ENCODE measurements at regions not wholly inside any gene's neighbourhood (a gene's known extent, or its start where the extent isn't known, plus 50 kb on each side); places are given as distances from the start of the nearest gene placed in this dataset.
A peak's percentile ranks its signal among the peaks of the same experiment; 100 is the strongest.

- DNase-seq, result peak in 1 of 3 donors; percentile 38
These were observed 108.9 kb upstream of the NCAM1 start for GRCh38 chr11:112852143-112852866.

- DNase-seq, result no peak
These were observed 105.1 kb upstream of the NCAM1 start for GRCh38 chr11:112856133-112856532.

GRCh38 chr11:112856591-112856990 is 104.6 kb upstream of the NCAM1 start:
- no peak for DNase-seq

- DNase-seq, result no peak
These were observed 102.8 kb upstream of the NCAM1 start for GRCh38 chr11:112858289-112859023.

GRCh38 chr11:112859787-112860186 is 101.4 kb upstream of the NCAM1 start:
- DNase-seq, result no peak

GRCh38 chr11:112861356-112861755 is 99.9 kb upstream of the NCAM1 start:
- no peak for DNase-seq

GRCh38 chr11:112863305-112863704 is 97.9 kb upstream of the NCAM1 start:
- DNase-seq, result peak in 1 of 3 donors; percentile 32

- DNase-seq, result no peak
These were observed 96.5 kb upstream of the NCAM1 start for GRCh38 chr11:112864672-112865071.

GRCh38 chr11:112871909-112872500 is 89.2 kb upstream of the NCAM1 start:
- no peak for DNase-seq

- no peak for DNase-seq
These were observed 86.2 kb upstream of the NCAM1 start for GRCh38 chr11:112874980-112875379.

- DNase-seq, result peak in 1 of 3 donors; percentile 13
These were observed 83.6 kb upstream of the NCAM1 start for GRCh38 chr11:112877581-112877980.

- DNase-seq, result peak; percentile 59 to 71 (median 61)
These were observed 83.1 kb upstream of the NCAM1 start for GRCh38 chr11:112878033-112878601.

- no peak for DNase-seq
These were observed 80.7 kb upstream of the NCAM1 start for GRCh38 chr11:112880495-112880894.

- DNase-seq, result peak; percentile 58 to 85 (median 83)
These were observed 79.8 kb upstream of the NCAM1 start for GRCh38 chr11:112881461-112881860.

- DNase-seq, result peak in 1 of 3 donors; percentile 32
These were observed 78.5 kb upstream of the NCAM1 start for GRCh38 chr11:112882494-112883381.

- peak in 1 of 3 donors; percentile 43 for DNase-seq
These were observed 77.0 kb upstream of the NCAM1 start for GRCh38 chr11:112884012-112884767.

GRCh38 chr11:112885744-112886433 is 75.3 kb upstream of the NCAM1 start:
- no peak for DNase-seq

GRCh38 chr11:112886434-112887370 is 74.5 kb upstream of the NCAM1 start:
- DNase-seq, result peak in 1 of 3 donors; percentile 28

GRCh38 chr11:112889446-112889845 is 71.8 kb upstream of the NCAM1 start:
- no peak for DNase-seq

All from muscle of back (tissue), 3 donors.